Panc1 (cell line): ENCODE measurements at regions not wholly inside any gene's neighbourhood (a gene's known extent, or its start where the extent isn't known, plus 50 kb on each side); places are given as distances from the start of the nearest gene placed in this dataset.

Experiments
- ATAC-seq: fragments of 200-7000 bp; cut with Tn5 transposase; 2 replicates; pipeline ENCODE4 v1.9.1; 2020; ENCODE audit warnings: mild to moderate bottlenecking, moderate library complexity
- BruUV-seq: library from RNA; stranded (reverse); fragments of 400-500 nt; replicated peaks from 2 replicates; lab custom pipeline; 2021; lab: Mats Ljungman, UMichigan
- CTCF ChIA-PET: fragments of 300-600 bp; sonication (Branson Sonifier 250); formaldehyde crosslinking; loops from one replicate; lab custom pipeline; 2022; ENCODE audit warnings: antibody characterized with exemption; lab: Charles Lee
- POLR2A ChIA-PET: fragments of 300-600 bp; sonication (Branson Sonifier 250); formaldehyde crosslinking; loops from one replicate; lab custom pipeline; 2022; ENCODE audit warnings: antibody characterized with exemption; lab: Charles Lee
- DNase-seq: peaks from one replicate; pipeline ENCODE4 v3.0.0-alpha.2; 2010; ENCODE audit warnings: low read depth, low spot score
- H3K27ac ChIP-seq: 2 replicates; pipeline ENCODE4 v1.5.1; 2011; ENCODE audit warnings: mild to moderate bottlenecking, low read length, inconsistent platforms
- H3K27me3 ChIP-seq: fragments of 200-500 bp; sonication (Bioruptor generic); 2 replicates; pipeline ENCODE4 v1.6.0; 2014; ENCODE audit warnings: low read length, inconsistent platforms; ENCODE audit not compliant: control insufficient read depth, insufficient read depth
- H3K36me3 ChIP-seq: fragments of 200-500 bp; sonication (Bioruptor generic); 2 replicates; pipeline ENCODE4 v1.5.1; 2014; ENCODE audit warnings: inconsistent platforms, mild to moderate bottlenecking, low read length, moderate library complexity; ENCODE audit not compliant: control insufficient read depth, insufficient read depth
- H3K4me1 ChIP-seq: 2 replicates; pipeline ENCODE4 v1.5.1; 2011; ENCODE audit warnings: inconsistent platforms, mild to moderate bottlenecking, low read length, moderate library complexity; ENCODE audit not compliant: control insufficient read depth, insufficient read depth
- H3K4me3 ChIP-seq, 2 experiments: 2 replicates each; pipeline ENCODE4 v1.5.1; 2011 to 2012; ENCODE audit warnings: low read depth in 2 of 2, low read length in 2 of 2, mild to moderate bottlenecking in 2 of 2, inconsistent platforms in 1 of 2, moderate library complexity in 1 of 2
- H3K9me3 ChIP-seq: fragments of 200-500 bp; sonication (Bioruptor generic); 2 replicates; pipeline ENCODE4 v1.5.1; 2014; ENCODE audit warnings: low read depth, mild to moderate bottlenecking, inconsistent platforms, low read length, moderate library complexity; ENCODE audit not compliant: control insufficient read depth, insufficient read depth
- POLR2AphosphoS5 ChIP-seq: IDR thresholded peaks from 2 replicates; pipeline ENCODE4 v1.6.1; 2012; ENCODE audit warnings: mild to moderate bottlenecking, low read depth, low read length, moderate library complexity
- SIN3A ChIP-seq: IDR thresholded peaks from 2 replicates; pipeline ENCODE4 v1.6.1; 2012; ENCODE audit warnings: low read depth, mild to moderate bottlenecking, low read length, moderate library complexity, borderline replicate concordance; ENCODE audit not compliant: insufficient read depth
- TCF7L2 ChIP-seq: IDR thresholded peaks from 2 replicates; pipeline ENCODE4 v1.6.1; 2011; ENCODE audit warnings: mild to moderate bottlenecking, low read depth, low read length, inconsistent platforms
- in situ Hi-C: cut with HindIII; loops from 2 replicates; pipeline ENCODE4 v1.10.0; 2016; ENCODE audit warnings: low sequenced_read_pairs, low pct_unique_long_range_greater_than_20kb
- intact Hi-C: fragments of 100-400 bp; cut with micrococcal nuclease; formaldehyde crosslinking; loops from one replicate; pipeline ENCODE4 v1.10.0; 2022; ENCODE audit not compliant: unreplicated experiment
- TF ChIP-seq, protein P1 (sequence below): fragments of 450-650 bp; IDR thresholded peaks from 2 replicates; pipeline ENCODE4 v1.5.1; 2017; ENCODE audit warnings: mild to moderate bottlenecking
- TF ChIP-seq, protein P2 (sequence below), 2 experiments: IDR thresholded peaks; 2 replicates each; pipeline ENCODE4 v1.6.1; 2011 to 2012; ENCODE audit warnings: low read depth in 2 of 2, control low read depth in 1 of 2, low read length in 1 of 2, mild to moderate bottlenecking in 1 of 2, moderate library complexity in 1 of 2; ENCODE audit not compliant: insufficient read depth in 1 of 2

DNA sequence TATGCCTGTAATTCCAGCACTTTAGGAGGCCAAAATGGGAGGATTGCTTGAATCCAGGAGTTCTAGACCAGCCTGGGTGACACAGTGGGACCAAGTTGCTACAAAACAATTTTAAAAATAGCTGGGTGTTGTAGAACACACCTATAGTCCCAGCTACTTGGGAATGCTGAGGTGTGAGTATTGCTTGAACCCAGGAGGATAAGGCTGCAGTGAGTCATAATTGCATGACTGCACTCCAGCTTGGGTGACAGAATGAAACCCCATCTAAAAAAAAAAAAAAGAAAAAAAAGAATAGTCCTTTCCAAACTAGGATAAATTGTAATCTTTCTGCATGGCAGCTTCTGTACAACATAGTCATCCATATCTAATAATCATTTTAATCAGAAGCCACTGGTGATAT lies 270.1 kb upstream of the INTU start:
- Histone ChIP-seq H3K9me3 (no peaks in the 10 kb centered on the region), H3K4me3 (no peak overlapping the region), H3K4me1 (no peaks in the 10 kb centered on the region), H3K36me3 (no peaks in the 10 kb centered on the region), H3K27ac (no peak overlapping the region), H3K27me3 (no peaks in the 10 kb centered on the region)
- intact Hi-C loops (no loop called here), in situ Hi-C loops (no loop called here)
- TF ChIP-seq, protein P1, sequence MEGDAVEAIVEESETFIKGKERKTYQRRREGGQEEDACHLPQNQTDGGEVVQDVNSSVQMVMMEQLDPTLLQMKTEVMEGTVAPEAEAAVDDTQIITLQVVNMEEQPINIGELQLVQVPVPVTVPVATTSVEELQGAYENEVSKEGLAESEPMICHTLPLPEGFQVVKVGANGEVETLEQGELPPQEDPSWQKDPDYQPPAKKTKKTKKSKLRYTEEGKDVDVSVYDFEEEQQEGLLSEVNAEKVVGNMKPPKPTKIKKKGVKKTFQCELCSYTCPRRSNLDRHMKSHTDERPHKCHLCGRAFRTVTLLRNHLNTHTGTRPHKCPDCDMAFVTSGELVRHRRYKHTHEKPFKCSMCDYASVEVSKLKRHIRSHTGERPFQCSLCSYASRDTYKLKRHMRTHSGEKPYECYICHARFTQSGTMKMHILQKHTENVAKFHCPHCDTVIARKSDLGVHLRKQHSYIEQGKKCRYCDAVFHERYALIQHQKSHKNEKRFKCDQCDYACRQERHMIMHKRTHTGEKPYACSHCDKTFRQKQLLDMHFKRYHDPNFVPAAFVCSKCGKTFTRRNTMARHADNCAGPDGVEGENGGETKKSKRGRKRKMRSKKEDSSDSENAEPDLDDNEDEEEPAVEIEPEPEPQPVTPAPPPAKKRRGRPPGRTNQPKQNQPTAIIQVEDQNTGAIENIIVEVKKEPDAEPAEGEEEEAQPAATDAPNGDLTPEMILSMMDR, result no peak
- TF ChIP-seq, protein P2, sequence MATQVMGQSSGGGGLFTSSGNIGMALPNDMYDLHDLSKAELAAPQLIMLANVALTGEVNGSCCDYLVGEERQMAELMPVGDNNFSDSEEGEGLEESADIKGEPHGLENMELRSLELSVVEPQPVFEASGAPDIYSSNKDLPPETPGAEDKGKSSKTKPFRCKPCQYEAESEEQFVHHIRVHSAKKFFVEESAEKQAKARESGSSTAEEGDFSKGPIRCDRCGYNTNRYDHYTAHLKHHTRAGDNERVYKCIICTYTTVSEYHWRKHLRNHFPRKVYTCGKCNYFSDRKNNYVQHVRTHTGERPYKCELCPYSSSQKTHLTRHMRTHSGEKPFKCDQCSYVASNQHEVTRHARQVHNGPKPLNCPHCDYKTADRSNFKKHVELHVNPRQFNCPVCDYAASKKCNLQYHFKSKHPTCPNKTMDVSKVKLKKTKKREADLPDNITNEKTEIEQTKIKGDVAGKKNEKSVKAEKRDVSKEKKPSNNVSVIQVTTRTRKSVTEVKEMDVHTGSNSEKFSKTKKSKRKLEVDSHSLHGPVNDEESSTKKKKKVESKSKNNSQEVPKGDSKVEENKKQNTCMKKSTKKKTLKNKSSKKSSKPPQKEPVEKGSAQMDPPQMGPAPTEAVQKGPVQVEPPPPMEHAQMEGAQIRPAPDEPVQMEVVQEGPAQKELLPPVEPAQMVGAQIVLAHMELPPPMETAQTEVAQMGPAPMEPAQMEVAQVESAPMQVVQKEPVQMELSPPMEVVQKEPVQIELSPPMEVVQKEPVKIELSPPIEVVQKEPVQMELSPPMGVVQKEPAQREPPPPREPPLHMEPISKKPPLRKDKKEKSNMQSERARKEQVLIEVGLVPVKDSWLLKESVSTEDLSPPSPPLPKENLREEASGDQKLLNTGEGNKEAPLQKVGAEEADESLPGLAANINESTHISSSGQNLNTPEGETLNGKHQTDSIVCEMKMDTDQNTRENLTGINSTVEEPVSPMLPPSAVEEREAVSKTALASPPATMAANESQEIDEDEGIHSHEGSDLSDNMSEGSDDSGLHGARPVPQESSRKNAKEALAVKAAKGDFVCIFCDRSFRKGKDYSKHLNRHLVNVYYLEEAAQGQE (IDR thresholded peaks at IDR 0.05; ENCODE audit: insufficient read depth in 1 of 2, low read depth in 2 of 2, low read length in 1 of 2), result no peak
- no peak for TF ChIP-seq TCF7L2
- no TSS peak for BruUV-seq
- no peak for ATAC-seq
- ChIA-PET CTCF (no interaction called here), POLR2A (no interaction called here)
- DNase-seq, result no peak

DNA sequence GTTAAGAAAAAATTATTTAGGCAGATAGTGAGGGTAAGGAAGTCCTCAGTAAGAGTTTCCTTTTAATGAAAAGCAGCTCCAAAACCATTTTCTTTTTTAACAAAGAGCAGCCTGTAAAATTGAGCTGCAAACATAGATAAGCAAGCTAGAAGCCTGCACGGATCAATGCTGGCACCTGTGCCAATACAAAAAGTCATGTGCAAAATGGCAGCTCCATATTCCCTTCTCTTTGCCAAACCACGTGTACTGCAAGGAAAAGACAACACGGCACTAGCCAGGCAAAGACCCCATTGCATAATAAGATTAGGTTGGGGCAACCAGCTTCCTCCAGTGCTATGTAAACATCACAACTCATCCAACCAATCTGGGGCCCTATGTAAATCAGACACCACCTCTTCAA lies 268.4 kb upstream of the INTU start:
- H3K27ac ChIP-seq, result no peak overlapping the region
- no peak for DNase-seq
- no TSS peak for BruUV-seq
- ChIA-PET POLR2A (no interaction called here), CTCF (no interaction called here)
- in situ Hi-C loops (no loop called here), intact Hi-C loops (no loop called here)
- ATAC-seq, result no peak
- H3K27me3 ChIP-seq, result no peaks in the 10 kb centered on the region
- H3K36me3 ChIP-seq, result no peaks in the 10 kb centered on the region
- TF ChIP-seq, protein P1, result no peak
- no peak for TF ChIP-seq POLR2AphosphoS5
- TF ChIP-seq, protein P2 (IDR thresholded peaks at IDR 0.05; ENCODE audit: insufficient read depth in 1 of 2, low read depth in 2 of 2, low read length in 1 of 2), result no peak
- TF ChIP-seq SIN3A, result no peak
- TF ChIP-seq TCF7L2, result no peak
- H3K4me1 ChIP-seq, result no peaks in the 10 kb centered on the region
- H3K4me3 ChIP-seq, result no peak overlapping the region
- H3K9me3 ChIP-seq, result no peaks in the 10 kb centered on the region
